A673 (cell line): ENCODE measurements at regions not wholly inside any gene's neighbourhood (a gene's known extent, or its start where the extent isn't known, plus 50 kb on each side); places are given as distances from the start of the nearest gene placed in this dataset.
"Not testable (repeated sequence)": the region's sequence is repeated elsewhere in the genome, so short reads cannot be mapped to it uniquely, and the experiment has no call there.

Source experiments
- BruUV-seq: library from RNA; stranded (reverse); fragments of 400-500 nt; replicated peaks from 2 replicates; lab custom pipeline; 2021; lab: Mats Ljungman, UMichigan
- CTCF ChIA-PET: fragments of 300-600 bp; sonication (Branson Sonifier 250); formaldehyde crosslinking; loops from one replicate; lab custom pipeline; 2022; ENCODE audit warnings: antibody characterized with exemption; lab: Charles Lee
- POLR2A ChIA-PET: fragments of 300-600 bp; sonication (Branson Sonifier 250); formaldehyde crosslinking; loops from one replicate; lab custom pipeline; 2022; ENCODE audit warnings: antibody characterized with exemption; ENCODE audit not compliant: low non-redundant PET; lab: Charles Lee
- DNase-seq: peaks from one replicate; pipeline ENCODE4 v3.0.0-alpha.2; 2015; ENCODE audit warnings: low spot score
- H3K27ac ChIP-seq: fragments of 200-600 bp; sonication (generic); 2 replicates; pipeline ENCODE4 v1.5.1; 2016; ENCODE audit warnings: mixed run types, low read depth, mild to moderate bottlenecking, mixed read lengths, antibody characterized with exemption, low read length; ENCODE audit not compliant: poor library complexity, severe bottlenecking
- H3K27me3 ChIP-seq: fragments of 200-600 bp; sonication (generic); replicated peaks from 2 replicates; pipeline ENCODE4 v1.6.1; 2017; ENCODE audit warnings: mixed run types, low read depth, mild to moderate bottlenecking, mixed read lengths, antibody characterized with exemption, low read length; ENCODE audit not compliant: insufficient read depth, poor library complexity
- H3K36me3 ChIP-seq: fragments of 200-600 bp; sonication (generic); 2 replicates; pipeline ENCODE4 v1.6.1; 2016; ENCODE audit warnings: mixed run types, mild to moderate bottlenecking, mixed read lengths, antibody characterized with exemption, low read length; ENCODE audit not compliant: insufficient read depth, poor library complexity, severe bottlenecking
- H3K4me1 ChIP-seq: fragments of 200-600 bp; sonication (generic); 2 replicates; pipeline ENCODE4 v1.6.1; 2017; ENCODE audit warnings: mixed run types, mild to moderate bottlenecking, mixed read lengths, antibody characterized with exemption, low read length; ENCODE audit not compliant: insufficient read depth, poor library complexity, severe bottlenecking
- H3K4me3 ChIP-seq: fragments of 200-600 bp; sonication (generic); 2 replicates; pipeline ENCODE4 v1.5.1; 2016; ENCODE audit warnings: low read depth, mixed run types, mild to moderate bottlenecking, mixed read lengths, low read length; ENCODE audit not compliant: poor library complexity, severe bottlenecking
- H3K9me3 ChIP-seq: fragments of 200-600 bp; sonication (generic); 2 replicates; pipeline ENCODE4 v1.6.1; 2016; ENCODE audit warnings: mixed run types, low read depth, mild to moderate bottlenecking, mixed read lengths, antibody characterized with exemption, low read length; ENCODE audit not compliant: poor library complexity, severe bottlenecking
- CTCF ChIP-seq: fragments of 300-800, 200-600 bp; sonication (generic); conservative IDR thresholded peaks from 2 replicates; pipeline ENCODE4 v1.5.1; 2017; ENCODE audit warnings: low read depth, mild to moderate bottlenecking, antibody characterized with exemption, low read length, moderate library complexity, mixed read lengths
- EZH2 ChIP-seq: fragments of 200-600 bp; sonication (generic); IDR thresholded peaks from 2 replicates; pipeline ENCODE4 v1.6.1; 2017; ENCODE audit warnings: borderline replicate concordance, low read depth, mild to moderate bottlenecking, mixed read lengths, antibody characterized with exemption, low read length; ENCODE audit not compliant: poor library complexity, severe bottlenecking
- intact Hi-C: fragments of 100-400 bp; cut with micrococcal nuclease; formaldehyde crosslinking; loops from one replicate; pipeline ENCODE4 v1.10.0; 2022; ENCODE audit not compliant: unreplicated experiment

- DNase-seq, result no peak
- CTCF ChIA-PET, result no interaction called here
Measured at GRCh38 chr3:78091478-78092119, 1051.7 kb downstream of the ROBO2 start.

GRCh38 chr3:78092574-78092973 lies 1052.7 kb downstream of the ROBO2 start:
- H3K4me3 ChIP-seq, CTCF ChIA-PET, H3K36me3 ChIP-seq, H3K27ac ChIP-seq, H3K4me1 ChIP-seq, BruUV-seq, intact Hi-C loops, H3K9me3 ChIP-seq, DNase-seq, POLR2A ChIA-PET, H3K27me3 ChIP-seq: not testable (repeated sequence)

More at GRCh38 chr3:78091478-78092119, 1051.7 kb downstream of the ROBO2 start:
- H3K27me3 ChIP-seq, result no peaks in the 10 kb centered on the region
- POLR2A ChIA-PET, result no interaction called here
- H3K36me3 ChIP-seq, result no peaks in the 10 kb centered on the region
- H3K9me3 ChIP-seq, result no peaks in the 10 kb centered on the region
- BruUV-seq, result no TSS peak
- H3K4me3 ChIP-seq, result no peak overlapping the region
- intact Hi-C loops, result no loop called here
- TF ChIP-seq CTCF, result no peak
- TF ChIP-seq EZH2, result no peak
- H3K27ac ChIP-seq, result no peak overlapping the region
- H3K4me1 ChIP-seq, result no peaks in the 10 kb centered on the region

- Histone ChIP-seq H3K4me1 (no peaks in the 10 kb centered on the region), H3K36me3 (no peaks in the 10 kb centered on the region), H3K27me3 (no peaks in the 10 kb centered on the region), H3K9me3 (no peaks in the 10 kb centered on the region), H3K4me3 (no peak overlapping the region), H3K27ac (no peak overlapping the region)
- CTCF ChIA-PET, result no interaction called here
- no TSS peak for BruUV-seq
- intact Hi-C loops, result no loop called here
- POLR2A ChIA-PET, result no interaction called here
- TF ChIP-seq EZH2 (no peak), CTCF (no peak)
- no peak for DNase-seq
Measured at GRCh38 chr3:78096488-78097255, 1056.8 kb downstream of the ROBO2 start.

GRCh38 chr3:78098367-78098766 lies 1058.5 kb downstream of the ROBO2 start:
- intact Hi-C loops, result no loop called here
- no peak overlapping the region for H3K4me3 ChIP-seq
- CTCF ChIA-PET, result no interaction called here
- H3K9me3 ChIP-seq, result no peaks in the 10 kb centered on the region
- no TSS peak for BruUV-seq
- no peaks in the 10 kb centered on the region for H3K4me1 ChIP-seq
- DNase-seq, result no peak
- H3K36me3 ChIP-seq, result no peaks in the 10 kb centered on the region
- no peaks in the 10 kb centered on the region for H3K27me3 ChIP-seq
- POLR2A ChIA-PET, result no interaction called here
- no peak overlapping the region for H3K27ac ChIP-seq
- TF ChIP-seq CTCF (no peak), EZH2 (no peak)
